Astrocyte of the spinal cord (primary cell): ENCODE measurements at regions not wholly inside any gene's neighbourhood (a gene's known extent, or its start where the extent isn't known, plus 50 kb on each side); places are given as distances from the start of the nearest gene placed in this dataset.
A peak's percentile ranks its signal among the peaks of the same experiment; 100 is the strongest.
"Not testable (repeated sequence)": the region's sequence is repeated elsewhere in the genome, so short reads cannot be mapped to it uniquely, and the experiment has no call there.

Source experiments
- DNase-seq: peaks from one replicate; pipeline ENCODE4 v3.0.0; 2011; ENCODE audit warnings: low read depth, low spot score
- H3K4me3 ChIP-seq: 2 replicates; pipeline ENCODE4 v1.5.1; 2011; ENCODE audit warnings: low read depth, mild to moderate bottlenecking, low read length, moderate library complexity
- in situ Hi-C: cut with HindIII; loops from 2 replicates; pipeline ENCODE4 v1.10.0; 2017; ENCODE audit warnings: low sequenced_read_pairs
- TF ChIP-seq, protein P1 (sequence below): IDR thresholded peaks from 2 replicates; pipeline ENCODE4 v1.5.1; 2012; ENCODE audit warnings: low read depth, mild to moderate bottlenecking, low read length, inconsistent platforms

DNA sequence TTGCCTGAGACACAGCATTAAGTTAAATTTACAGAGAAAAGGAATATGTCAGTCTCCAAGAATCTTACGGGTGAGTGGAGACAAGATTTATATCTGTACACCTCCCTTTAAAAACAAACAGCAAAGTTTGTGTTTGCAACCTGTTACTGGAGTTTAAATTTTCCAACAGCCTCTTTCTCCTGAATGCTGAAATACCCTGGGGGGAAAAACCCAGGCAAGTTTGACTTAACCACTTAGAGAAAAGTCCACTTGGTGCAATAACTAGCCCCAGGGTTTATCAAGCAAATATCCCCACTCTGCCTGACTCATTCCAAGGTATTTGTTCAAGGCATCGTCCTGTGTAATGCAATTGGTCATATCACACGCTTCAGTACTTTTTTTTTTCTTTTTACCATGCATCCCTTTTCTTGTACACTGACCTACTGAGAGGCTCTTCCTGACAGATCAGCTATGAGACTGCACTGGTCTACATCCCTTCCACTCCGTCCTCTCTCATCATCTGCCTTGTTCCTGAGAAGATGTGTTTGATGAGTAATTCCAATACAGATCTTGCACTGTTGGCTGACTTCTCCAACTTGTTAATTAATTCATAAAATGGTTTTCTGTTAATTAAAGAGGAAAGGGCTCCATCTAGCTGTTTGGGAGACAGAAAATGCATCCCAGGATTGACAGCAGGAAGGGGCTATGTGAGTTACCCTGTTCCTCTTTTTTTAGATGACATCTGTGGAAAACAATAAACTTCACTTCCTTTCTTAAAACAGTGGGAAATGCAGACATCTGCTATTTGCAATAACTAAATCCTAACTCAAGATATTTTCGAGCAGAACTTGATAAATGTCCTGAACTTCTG is 212.5 kb upstream of the IRS2 start:
- H3K4me3 ChIP-seq: no peak overlapping the region
- DNase-seq: peak; percentile 73
- TF ChIP-seq, protein P1, sequence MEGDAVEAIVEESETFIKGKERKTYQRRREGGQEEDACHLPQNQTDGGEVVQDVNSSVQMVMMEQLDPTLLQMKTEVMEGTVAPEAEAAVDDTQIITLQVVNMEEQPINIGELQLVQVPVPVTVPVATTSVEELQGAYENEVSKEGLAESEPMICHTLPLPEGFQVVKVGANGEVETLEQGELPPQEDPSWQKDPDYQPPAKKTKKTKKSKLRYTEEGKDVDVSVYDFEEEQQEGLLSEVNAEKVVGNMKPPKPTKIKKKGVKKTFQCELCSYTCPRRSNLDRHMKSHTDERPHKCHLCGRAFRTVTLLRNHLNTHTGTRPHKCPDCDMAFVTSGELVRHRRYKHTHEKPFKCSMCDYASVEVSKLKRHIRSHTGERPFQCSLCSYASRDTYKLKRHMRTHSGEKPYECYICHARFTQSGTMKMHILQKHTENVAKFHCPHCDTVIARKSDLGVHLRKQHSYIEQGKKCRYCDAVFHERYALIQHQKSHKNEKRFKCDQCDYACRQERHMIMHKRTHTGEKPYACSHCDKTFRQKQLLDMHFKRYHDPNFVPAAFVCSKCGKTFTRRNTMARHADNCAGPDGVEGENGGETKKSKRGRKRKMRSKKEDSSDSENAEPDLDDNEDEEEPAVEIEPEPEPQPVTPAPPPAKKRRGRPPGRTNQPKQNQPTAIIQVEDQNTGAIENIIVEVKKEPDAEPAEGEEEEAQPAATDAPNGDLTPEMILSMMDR: peak; percentile 5
- in situ Hi-C loops: no loop called here

- TF ChIP-seq, protein P1: no peak
- in situ Hi-C loops: no loop called here
- DNase-seq: no peak
- H3K4me3 ChIP-seq: no peak overlapping the region
Observed at GRCh38 chr13:109998037-109998436, 211.7 kb upstream of the IRS2 start.

GRCh38 chr13:109997056-109997595 is 210.7 kb upstream of the IRS2 start:
- H3K4me3 ChIP-seq, DNase-seq, in situ Hi-C loops: not testable (repeated sequence)

DNA sequence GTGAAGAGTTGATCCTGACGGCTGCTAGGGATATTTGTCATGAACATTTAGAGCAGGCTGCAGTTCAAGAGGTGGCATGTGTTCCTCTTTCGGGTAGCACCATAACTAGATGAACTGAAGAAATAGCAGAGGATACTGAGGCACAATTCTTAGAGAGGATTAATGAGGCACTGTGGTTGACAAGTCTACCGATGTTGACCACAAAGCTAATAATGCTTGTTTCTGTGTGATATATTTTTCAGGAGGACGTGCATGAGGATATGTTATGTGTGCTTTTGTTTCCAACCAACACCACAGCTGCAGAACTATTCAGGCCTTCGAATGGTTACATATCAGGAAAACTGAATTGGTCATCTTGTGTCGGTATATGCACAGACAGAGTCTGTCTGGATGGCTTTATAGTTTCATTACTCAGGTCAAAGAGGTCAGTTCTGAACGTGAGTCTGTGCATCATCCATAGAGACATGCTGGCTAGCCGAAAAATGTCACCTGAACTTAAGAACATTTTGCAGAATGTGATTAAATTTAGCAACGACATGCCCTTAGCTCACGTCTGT is 210.1 kb upstream of the IRS2 start:
- TF ChIP-seq, protein P1: no peak
- no peak for DNase-seq
- in situ Hi-C loops: no loop called here
- H3K4me3 ChIP-seq: no peak overlapping the region

GRCh38 chr13:109995578-109995977 is 209.2 kb upstream of the IRS2 start:
- TF ChIP-seq, protein P1: no peak
- DNase-seq: no peak
- in situ Hi-C loops: no loop called here
- no peak overlapping the region for H3K4me3 ChIP-seq

- H3K4me3 ChIP-seq: no peak overlapping the region
- in situ Hi-C loops: no loop called here
- TF ChIP-seq, protein P1: no peak
- no peak for DNase-seq
Observed at GRCh38 chr13:109990296-109990695, 203.9 kb upstream of the IRS2 start.

GRCh38 chr13:109989686-109990085 is 203.3 kb upstream of the IRS2 start:
- peak; percentile 39 for DNase-seq
- TF ChIP-seq, protein P1: no peak
- no peak overlapping the region for H3K4me3 ChIP-seq
- in situ Hi-C loops: no loop called here
